Kidney (tissue), 13 donors: ENCODE measurements at regions not wholly inside any gene's neighbourhood (a gene's known extent, or its start where the extent isn't known, plus 50 kb on each side); places are given as distances from the start of the nearest gene placed in this dataset.

ENCODE experiments used
- DNase-seq, 5 donors: peaks; one replicate each; pipeline ENCODE4 v3.0.0-alpha.2; 2013 to 2020
- FAIRE-seq: peaks from 2 replicates; lab custom pipeline; 2012; peaks lifted over from hg19 to GRCh38; lab: Jason Lieb, UNC
- H3K27ac ChIP-seq, 2 donors: one replicate each; pipeline ENCODE4 v1.7.0; 2013; ENCODE audit warnings: low read depth in 2 of 2, low read length in 2 of 2, inconsistent platforms in 1 of 2
- H3K27me3 ChIP-seq: one replicate; pipeline ENCODE4 v1.7.1; 2013; ENCODE audit warnings: low read length, inconsistent platforms; ENCODE audit not compliant: control insufficient read depth, insufficient read depth
- H3K36me3 ChIP-seq, 3 donors: one replicate each; pipeline versions ENCODE4 v1.7.0 to v1.7.1; 2013; ENCODE audit warnings: low read length in 3 of 3, control low read depth in 1 of 3, inconsistent platforms in 1 of 3; ENCODE audit not compliant: insufficient read depth in 3 of 3, control insufficient read depth in 2 of 3
- H3K4me1 ChIP-seq, 3 donors: one replicate each; pipeline versions ENCODE4 v1.7.0 to v1.7.1; 2013; ENCODE audit warnings: low read length in 3 of 3, inconsistent platforms in 1 of 3, low read depth in 1 of 3; ENCODE audit not compliant: control insufficient read depth in 2 of 3, insufficient read depth in 2 of 3
- H3K4me3 ChIP-seq, 3 donors: one replicate each; pipeline versions ENCODE4 v1.7.0 to v1.8.1; 2013; ENCODE audit warnings: low read length in 3 of 3, control low read depth in 1 of 3, inconsistent platforms in 1 of 3
- H3K9ac ChIP-seq, 3 donors: one replicate each; pipeline versions ENCODE4 v1.7.0 to v1.7.1; 2013; ENCODE audit warnings: low read length in 3 of 3, control low read depth in 1 of 3, inconsistent platforms in 1 of 3
- H3K9me3 ChIP-seq, 3 donors: one replicate each; pipeline versions ENCODE4 v1.7.0 to v1.7.1; 2013; ENCODE audit warnings: low read length in 3 of 3, control low read depth in 1 of 3, inconsistent platforms in 1 of 3; ENCODE audit not compliant: control insufficient read depth in 2 of 3, insufficient read depth in 1 of 3
- intact Hi-C: fragments of 100-400 bp; cut with DNase I; formaldehyde crosslinking; loops from one replicate; pipeline ENCODE4 v1.11.1; 2022
- TF ChIP-seq, protein P1 (sequence below): IDR thresholded peaks from 3 replicates; pipeline ENCODE4 v1.5.1; 2012; ENCODE audit warnings: mild to moderate bottlenecking, moderate library complexity, borderline replicate concordance; ENCODE audit not compliant: insufficient read depth; ENCODE audit errors: extremely low read depth
- donor health status: control.
- donor health status: control.
- donor health status: control.
- donor health status: control.
- donor health status: control.
- donor health status: DM: yes; HTN: yes; CAD: no.
- donor health status: Normal renal cell carcinoma (clear cell type).

DNA sequence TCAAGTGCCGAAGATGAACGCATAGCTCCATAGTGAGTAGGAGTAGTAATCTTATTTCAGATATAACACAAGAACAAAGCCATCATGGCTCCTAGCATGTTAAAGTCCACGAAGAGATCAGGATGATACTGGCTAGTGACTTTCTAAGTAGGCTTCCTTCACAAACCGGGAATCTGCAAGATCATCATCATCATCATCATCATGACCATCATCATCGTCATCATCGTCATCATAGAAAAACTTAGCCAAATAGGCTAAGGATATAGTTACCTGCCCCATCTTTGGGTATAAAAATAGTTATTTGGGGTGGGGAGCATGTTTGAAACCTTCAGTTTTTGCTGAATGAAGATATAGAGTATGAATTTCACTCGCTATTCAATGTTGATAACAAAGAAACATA, 57.9 kb downstream of the PYDC2 start:
- TF ChIP-seq, protein P1, sequence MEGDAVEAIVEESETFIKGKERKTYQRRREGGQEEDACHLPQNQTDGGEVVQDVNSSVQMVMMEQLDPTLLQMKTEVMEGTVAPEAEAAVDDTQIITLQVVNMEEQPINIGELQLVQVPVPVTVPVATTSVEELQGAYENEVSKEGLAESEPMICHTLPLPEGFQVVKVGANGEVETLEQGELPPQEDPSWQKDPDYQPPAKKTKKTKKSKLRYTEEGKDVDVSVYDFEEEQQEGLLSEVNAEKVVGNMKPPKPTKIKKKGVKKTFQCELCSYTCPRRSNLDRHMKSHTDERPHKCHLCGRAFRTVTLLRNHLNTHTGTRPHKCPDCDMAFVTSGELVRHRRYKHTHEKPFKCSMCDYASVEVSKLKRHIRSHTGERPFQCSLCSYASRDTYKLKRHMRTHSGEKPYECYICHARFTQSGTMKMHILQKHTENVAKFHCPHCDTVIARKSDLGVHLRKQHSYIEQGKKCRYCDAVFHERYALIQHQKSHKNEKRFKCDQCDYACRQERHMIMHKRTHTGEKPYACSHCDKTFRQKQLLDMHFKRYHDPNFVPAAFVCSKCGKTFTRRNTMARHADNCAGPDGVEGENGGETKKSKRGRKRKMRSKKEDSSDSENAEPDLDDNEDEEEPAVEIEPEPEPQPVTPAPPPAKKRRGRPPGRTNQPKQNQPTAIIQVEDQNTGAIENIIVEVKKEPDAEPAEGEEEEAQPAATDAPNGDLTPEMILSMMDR, result no peak
- intact Hi-C loops, result no loop called here
- H3K4me1 ChIP-seq, result no peaks in the 10 kb centered on the region
- H3K36me3 ChIP-seq, result no peaks in the 10 kb centered on the region
- H3K4me3 ChIP-seq, result no peak overlapping the region
- no peak for FAIRE-seq
- no peaks in the 10 kb centered on the region for H3K9me3 ChIP-seq
- no peak for DNase-seq
- H3K9ac ChIP-seq, result no peak overlapping the region
- H3K27me3 ChIP-seq, result no peaks in the 10 kb centered on the region
- no peak overlapping the region for H3K27ac ChIP-seq

DNA sequence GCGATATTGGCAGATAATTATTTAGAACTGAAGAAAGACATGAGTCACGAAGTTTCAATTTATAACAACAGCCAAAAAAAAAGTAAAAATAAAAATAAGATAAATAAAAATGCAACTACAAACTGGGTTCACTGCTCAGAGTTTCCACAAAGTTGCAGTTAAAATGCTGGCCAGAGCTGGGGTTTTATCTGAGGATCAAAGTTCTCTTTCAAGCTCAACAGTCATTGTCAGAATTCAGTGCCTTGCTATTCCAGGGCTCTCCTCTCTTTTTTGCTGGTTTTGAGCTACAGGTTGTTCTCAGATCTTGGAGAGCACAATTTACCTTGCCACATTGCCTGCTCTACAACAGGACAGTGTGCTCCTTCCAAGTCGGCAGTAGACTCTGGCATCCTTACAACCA, 60.1 kb downstream of the PYDC2 start:
- H3K4me1 ChIP-seq, result no peaks in the 10 kb centered on the region
- no peak overlapping the region for H3K4me3 ChIP-seq
- H3K9ac ChIP-seq, result no peak overlapping the region
- no peaks in the 10 kb centered on the region for H3K36me3 ChIP-seq
- FAIRE-seq, result no peak
- TF ChIP-seq, protein P1, result no peak
- intact Hi-C loops, result no loop called here
- H3K9me3 ChIP-seq, result no peaks in the 10 kb centered on the region
- H3K27me3 ChIP-seq, result no peaks in the 10 kb centered on the region
- DNase-seq, result no peak
- no peak overlapping the region for H3K27ac ChIP-seq

DNA sequence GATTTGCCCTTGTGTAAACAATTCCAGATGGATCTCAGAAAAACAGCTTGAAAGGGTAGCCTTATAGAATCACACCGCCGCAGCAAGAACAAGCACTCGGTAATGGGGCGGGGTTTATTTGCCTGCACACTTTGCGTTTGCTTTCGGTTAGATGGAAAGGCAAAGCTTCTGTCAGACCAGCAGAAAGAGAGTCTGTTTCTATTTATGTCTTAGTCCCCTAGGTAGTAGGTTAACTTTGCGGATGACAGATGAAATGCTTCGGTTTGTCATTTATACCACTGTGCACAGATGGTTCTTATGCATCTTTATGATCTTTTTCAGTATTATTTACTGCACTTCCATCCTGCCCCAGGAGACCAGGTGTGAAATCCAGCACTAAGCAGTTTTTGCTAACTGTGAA, 62.2 kb downstream of the PYDC2 start:
- FAIRE-seq, result no peak
- H3K27me3 ChIP-seq, result no peaks in the 10 kb centered on the region
- no peaks in the 10 kb centered on the region for H3K36me3 ChIP-seq
- H3K4me3 ChIP-seq, result no peak overlapping the region
- intact Hi-C loops, result no loop called here
- H3K9ac ChIP-seq, result no peak overlapping the region
- TF ChIP-seq, protein P1, result no peak
- no peaks in the 10 kb centered on the region for H3K9me3 ChIP-seq
- no peak overlapping the region for H3K27ac ChIP-seq
- H3K4me1 ChIP-seq, result no peaks in the 10 kb centered on the region
- peak in 2 of 5 donors; percentile 36 to 51 for DNase-seq

DNA sequence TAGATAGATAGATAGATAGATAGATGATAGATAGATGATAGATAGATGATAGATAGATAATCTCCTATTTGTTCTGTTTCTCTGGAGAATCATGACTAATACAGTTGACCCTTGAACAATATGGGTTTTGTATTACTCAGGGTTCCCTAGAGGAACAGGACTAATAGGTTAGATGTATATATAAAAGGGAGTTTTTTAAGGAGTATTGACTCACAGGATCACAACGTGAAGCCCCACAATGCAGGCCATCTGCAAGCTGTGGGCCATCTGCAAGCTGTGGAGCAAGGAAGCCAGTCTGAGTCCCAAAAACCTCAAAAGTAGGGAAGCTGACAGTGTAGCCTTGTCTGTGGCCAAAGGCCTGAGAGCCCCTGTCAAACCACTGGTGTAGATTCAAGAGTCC, 67.6 kb downstream of the PYDC2 start:
- H3K27me3 ChIP-seq, result no peaks in the 10 kb centered on the region
- TF ChIP-seq, protein P1, result no peak
- DNase-seq (no peak), FAIRE-seq (no peak)
- H3K4me1 ChIP-seq, result no peaks in the 10 kb centered on the region
- H3K9ac ChIP-seq, result no peak overlapping the region
- H3K4me3 ChIP-seq, result no peak overlapping the region
- H3K9me3 ChIP-seq, result no peaks in the 10 kb centered on the region
- H3K27ac ChIP-seq, result no peak overlapping the region
- H3K36me3 ChIP-seq, result no peaks in the 10 kb centered on the region
- intact Hi-C loops, result no loop called here
